Stimulated activated CD4-positive, alpha-beta T cell treated with anti-CD3 and anti-CD28 coated beads, Interleukin-4, amount 100 ng/mL, for 4 hours (primary cell): ENCODE measurements at regions not wholly inside any gene's neighbourhood (a gene's known extent, or its start where the extent isn't known, plus 50 kb on each side); places are given as distances from the start of the nearest gene placed in this dataset.

Experiments used
- DNase-seq, 2 experiments: peaks; one replicate each; pipeline ENCODE4 v3.0.0-alpha.2; 2020

- DNase-seq: no peak
Measured at GRCh38 chr1:62917314-62917713, 133.4 kb downstream of the ATG4C start.

GRCh38 chr1:62917805-62918204 lies 133.9 kb downstream of the ATG4C start:
- DNase-seq: no peak

GRCh38 chr1:62918700-62919099 lies 134.8 kb downstream of the ATG4C start:
- DNase-seq: no peak

GRCh38 chr1:62922006-62922405 lies 138.1 kb downstream of the ATG4C start:
- no peak for DNase-seq

GRCh38 chr1:62924983-62925790 lies 141.3 kb downstream of the ATG4C start:
- no peak for DNase-seq

- no peak for DNase-seq
Measured at GRCh38 chr1:62926681-62927252, 142.8 kb downstream of the ATG4C start.

- DNase-seq: no peak
Measured at GRCh38 chr1:62928885-62929284, 145.0 kb downstream of the ATG4C start.

- DNase-seq: no peak
Measured at GRCh38 chr1:62937634-62938296, 153.8 kb downstream of the ATG4C start.

- no peak for DNase-seq
Measured at GRCh38 chr1:62941780-62942179, 157.8 kb downstream of the ATG4C start.

GRCh38 chr1:62946511-62946910 lies 162.6 kb downstream of the ATG4C start:
- DNase-seq: no peak

- no peak for DNase-seq
Measured at GRCh38 chr1:62951428-62951827, 167.5 kb downstream of the ATG4C start.

GRCh38 chr1:62952596-62952995 lies 168.7 kb downstream of the ATG4C start:
- DNase-seq: no peak

- no peak for DNase-seq
Measured at GRCh38 chr1:62953633-62954032, 169.7 kb downstream of the ATG4C start.

- DNase-seq: no peak
Measured at GRCh38 chr1:62954758-62955157, 170.8 kb downstream of the ATG4C start.

- no peak for DNase-seq
Measured at GRCh38 chr1:62955666-62956065, 171.7 kb downstream of the ATG4C start.

GRCh38 chr1:62962014-62962812 lies 178.3 kb downstream of the ATG4C start:
- no peak for DNase-seq

GRCh38 chr1:62962901-62963776 lies 179.2 kb downstream of the ATG4C start:
- peak in 1 of 2 experiments; percentile 2 for DNase-seq

GRCh38 chr1:62964141-62964540 lies 180.2 kb downstream of the ATG4C start:
- DNase-seq: no peak

- no peak for DNase-seq
Measured at GRCh38 chr1:62967031-62967430, 183.1 kb downstream of the ATG4C start.

- no peak for DNase-seq
Measured at GRCh38 chr1:62977366-62977765, 193.4 kb downstream of the ATG4C start.

GRCh38 chr1:62978741-62979140 lies 194.8 kb downstream of the ATG4C start:
- DNase-seq: no peak

- DNase-seq: no peak
Measured at GRCh38 chr1:62981434-62981833, 197.5 kb downstream of the ATG4C start.
